Fibroblast of lung (primary cell): ENCODE measurements at regions not wholly inside any gene's neighbourhood (a gene's known extent, or its start where the extent isn't known, plus 50 kb on each side); places are given as distances from the start of the nearest gene placed in this dataset.

Experiments
- DNase-seq, 2 donors: peaks; one replicate each; pipeline versions ENCODE4 v3.0.0 to v3.0.0-alpha.2; 2010; ENCODE audit warnings: low read depth in 2 of 2
- H2AFZ ChIP-seq: 2 replicates; pipeline ENCODE4 v1.5.1; 2012; ENCODE audit warnings: low read length, control low read depth, inconsistent platforms
- H3K27ac ChIP-seq: 2 replicates; pipeline ENCODE4 v1.5.1; 2011; ENCODE audit warnings: low read length, control low read depth; ENCODE audit not compliant: insufficient read depth
- H3K27me3 ChIP-seq: 2 replicates; pipeline ENCODE4 v1.5.1; 2011; ENCODE audit warnings: mild to moderate bottlenecking, low read length; ENCODE audit not compliant: control insufficient read depth, insufficient read depth
- H3K36me3 ChIP-seq: 2 replicates; pipeline ENCODE4 v1.5.1; 2011; ENCODE audit warnings: low read length; ENCODE audit not compliant: control insufficient read depth, insufficient read depth
- H3K4me1 ChIP-seq: 2 replicates; pipeline ENCODE4 v1.5.1; 2011; ENCODE audit warnings: low read length; ENCODE audit not compliant: control insufficient read depth, insufficient read depth; ENCODE audit errors: extremely low read depth
- H3K4me2 ChIP-seq: 2 replicates; pipeline ENCODE4 v1.5.1; 2011; ENCODE audit warnings: low read length, control low read depth; ENCODE audit not compliant: insufficient read depth; ENCODE audit errors: extremely low read depth
- H3K4me3 ChIP-seq, 4 experiments: fragments of 200-600 bp in 1 of 4; sonication (generic) in 1 of 4; replicated peaks in 1 of 4; 2 replicates each; pipeline ENCODE4 v1.5.1; 2011 to 2016; ENCODE audit warnings: low read length in 4 of 4, low read depth in 3 of 4, mild to moderate bottlenecking in 3 of 4, control low read depth in 2 of 4, inconsistent platforms in 1 of 4, mixed read lengths in 1 of 4; ENCODE audit not compliant: insufficient read depth in 1 of 4; ENCODE audit errors: control extremely low read depth in 1 of 4
- H3K79me2 ChIP-seq: 2 replicates; pipeline ENCODE4 v1.5.1; 2012; ENCODE audit warnings: mild to moderate bottlenecking, low read length, inconsistent platforms; ENCODE audit not compliant: control insufficient read depth, insufficient read depth
- H3K9ac ChIP-seq: 2 replicates; pipeline ENCODE4 v1.5.1; 2011; ENCODE audit warnings: mild to moderate bottlenecking, low read length, control low read depth; ENCODE audit not compliant: insufficient read depth
- H3K9me3 ChIP-seq: 2 replicates; pipeline ENCODE4 v1.5.1; 2012; ENCODE audit warnings: low read depth, low read length; ENCODE audit not compliant: control insufficient read depth, insufficient read depth
- H4K20me1 ChIP-seq: 2 replicates; pipeline ENCODE4 v1.5.1; 2011; ENCODE audit warnings: low read length; ENCODE audit not compliant: control insufficient read depth, insufficient read depth; ENCODE audit errors: extremely low read depth
- EZH2 ChIP-seq: IDR thresholded peaks from 2 replicates; pipeline ENCODE4 v1.5.1; 2012; ENCODE audit warnings: low read length, control low read depth, mild to moderate bottlenecking; ENCODE audit errors: missing control alignments
- TF ChIP-seq, protein P1 (sequence below), 2 donors: IDR thresholded peaks in 1 of 2; conservative IDR thresholded peaks in 1 of 2; 1 replicate in 1 of 2; 2 replicates in 1 of 2; pipeline ENCODE4 v1.5.1; 2011 to 2012; ENCODE audit warnings: low read length in 2 of 2, control low read depth in 1 of 2, inconsistent platforms in 1 of 2, low read depth in 1 of 2, mild to moderate bottlenecking in 1 of 2

GRCh38 chr15:39400821-39401550 lies 179.9 kb upstream of the THBS1 start:
- Histone ChIP-seq H2AFZ (no peak overlapping the region), H3K27ac (no peak overlapping the region)

GRCh38 chr15:39403640-39404117 lies 177.2 kb upstream of the THBS1 start:
- Histone ChIP-seq H3K27me3 (no peaks in the 10 kb centered on the region), H3K9ac (no peak overlapping the region), H3K79me2 (no peaks in the 10 kb centered on the region), H3K4me3 (no peak overlapping the region), H3K4me1 (peaks cover 16% of the 10 kb centered on the region), H3K9me3 (no peaks in the 10 kb centered on the region), H4K20me1 (no peaks in the 10 kb centered on the region), H2AFZ (no peak overlapping the region), H3K4me2 (no peak overlapping the region), H3K36me3 (no peaks in the 10 kb centered on the region), H3K27ac (no peak overlapping the region)
- DNase-seq = peak; percentile 68 to 87
- no peak for TF ChIP-seq EZH2
- TF ChIP-seq, protein P1, sequence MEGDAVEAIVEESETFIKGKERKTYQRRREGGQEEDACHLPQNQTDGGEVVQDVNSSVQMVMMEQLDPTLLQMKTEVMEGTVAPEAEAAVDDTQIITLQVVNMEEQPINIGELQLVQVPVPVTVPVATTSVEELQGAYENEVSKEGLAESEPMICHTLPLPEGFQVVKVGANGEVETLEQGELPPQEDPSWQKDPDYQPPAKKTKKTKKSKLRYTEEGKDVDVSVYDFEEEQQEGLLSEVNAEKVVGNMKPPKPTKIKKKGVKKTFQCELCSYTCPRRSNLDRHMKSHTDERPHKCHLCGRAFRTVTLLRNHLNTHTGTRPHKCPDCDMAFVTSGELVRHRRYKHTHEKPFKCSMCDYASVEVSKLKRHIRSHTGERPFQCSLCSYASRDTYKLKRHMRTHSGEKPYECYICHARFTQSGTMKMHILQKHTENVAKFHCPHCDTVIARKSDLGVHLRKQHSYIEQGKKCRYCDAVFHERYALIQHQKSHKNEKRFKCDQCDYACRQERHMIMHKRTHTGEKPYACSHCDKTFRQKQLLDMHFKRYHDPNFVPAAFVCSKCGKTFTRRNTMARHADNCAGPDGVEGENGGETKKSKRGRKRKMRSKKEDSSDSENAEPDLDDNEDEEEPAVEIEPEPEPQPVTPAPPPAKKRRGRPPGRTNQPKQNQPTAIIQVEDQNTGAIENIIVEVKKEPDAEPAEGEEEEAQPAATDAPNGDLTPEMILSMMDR (conservative IDR thresholded peaks at IDR 0.05 in 1 of 2, IDR thresholded peaks at IDR 0.05 in 1 of 2; ENCODE audit: low read depth in 1 of 2, low read length in 2 of 2) = no peak

More at GRCh38 chr15:39400821-39401550, 179.9 kb upstream of the THBS1 start:
- Histone ChIP-seq H4K20me1 (no peaks in the 10 kb centered on the region), H3K9me3 (no peaks in the 10 kb centered on the region), H3K79me2 (no peaks in the 10 kb centered on the region), H3K36me3 (no peaks in the 10 kb centered on the region), H3K4me3 (no peak overlapping the region), H3K4me2 (no peak overlapping the region), H3K4me1 (peaks cover 12% of the 10 kb centered on the region), H3K9ac (no peak overlapping the region), H3K27me3 (no peaks in the 10 kb centered on the region)
- DNase-seq = peak in 1 of 2 donors; percentile 96
- TF ChIP-seq, protein P1 (conservative IDR thresholded peaks at IDR 0.05 in 1 of 2, IDR thresholded peaks at IDR 0.05 in 1 of 2; ENCODE audit: low read depth in 1 of 2, low read length in 2 of 2) = no peak
- TF ChIP-seq EZH2 = no peak

DNA sequence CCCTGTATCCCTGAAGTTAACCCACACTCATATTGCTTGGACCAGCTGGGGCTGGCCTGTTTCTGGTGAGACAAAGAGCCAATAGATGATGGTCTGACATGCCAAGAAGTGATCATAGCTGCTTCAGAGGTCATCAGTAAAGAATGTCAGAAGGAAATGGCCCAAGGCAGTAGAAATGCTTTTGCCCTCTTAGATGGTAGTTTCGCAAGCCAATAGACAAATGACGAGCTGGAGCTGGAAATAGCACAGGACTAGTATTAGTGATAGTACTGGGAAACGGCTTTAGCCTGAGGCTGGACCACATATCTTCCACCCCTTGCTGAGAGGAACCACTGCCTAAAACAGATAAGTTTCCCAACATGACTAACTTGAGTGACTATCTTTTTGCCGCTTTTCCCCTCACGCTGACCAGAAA lies 176.1 kb upstream of the THBS1 start:
- Histone ChIP-seq H3K9ac (no peak overlapping the region), H3K27ac (peak overlapping the region; percentile 62)

More for the DNA sequence above, 176.1 kb upstream of the THBS1 start:
- Histone ChIP-seq H3K4me1 (peaks cover 16% of the 10 kb centered on the region), H4K20me1 (no peaks in the 10 kb centered on the region), H3K79me2 (no peaks in the 10 kb centered on the region), H3K4me2 (no peak overlapping the region), H3K9me3 (no peaks in the 10 kb centered on the region), H2AFZ (no peak overlapping the region), H3K36me3 (no peaks in the 10 kb centered on the region), H3K4me3 (no peak overlapping the region), H3K27me3 (no peaks in the 10 kb centered on the region)
- no peak for TF ChIP-seq EZH2
- TF ChIP-seq, protein P1 (conservative IDR thresholded peaks at IDR 0.05 in 1 of 2, IDR thresholded peaks at IDR 0.05 in 1 of 2; ENCODE audit: low read depth in 1 of 2, low read length in 2 of 2) = no peak
- DNase-seq = peak; percentile 79 to 86
